ENCODE measurements at regions not wholly inside any gene's neighbourhood (a gene's known extent, or its start where the extent isn't known, plus 50 kb on each side); places are given as distances from the start of the nearest gene placed in this dataset.
"Not testable (repeated sequence)": the region's sequence is repeated elsewhere in the genome, so short reads cannot be mapped to it uniquely, and the experiment has no call there.

GRCh38 chr3:4065085-4065484, 238.1 kb upstream of the SETMAR start:
- H3K4me3 ChIP-seq, result no peak overlapping the region
- H3K27ac ChIP-seq, result no peak overlapping the region
- no peaks in the 10 kb centered on the region for H3K27me3 ChIP-seq
- intact Hi-C loops (cut with DNase I), result no loop called here
- TF ChIP-seq POLR2A (IDR thresholded peaks at IDR 0.05), result no peak
- no peak for TF ChIP-seq CTCF (IDR thresholded peaks at IDR 0.05)
- no peaks in the 10 kb centered on the region for H3K36me3 ChIP-seq
- H3K9me3 ChIP-seq, result no peaks in the 10 kb centered on the region
- no peaks in the 10 kb centered on the region for H3K4me1 ChIP-seq
- DNase-seq (no peak), ATAC-seq (no peak)
- WGBS (ENCODE audit: insufficient coverage, low coverage, low lambda C conversion rate, missing lambda C conversion rate), result 100% methylated on average over 2 of the region's 2 CpGs

- Histone ChIP-seq H3K27me3 (no peaks in the 10 kb centered on the region), H3K4me1 (no peaks in the 10 kb centered on the region), H3K9me3 (no peaks in the 10 kb centered on the region), H3K27ac (no peak overlapping the region), H3K4me3 (no peak overlapping the region), H3K36me3 (no peaks in the 10 kb centered on the region)
- ATAC-seq, result no peak
- intact Hi-C loops (cut with DNase I), result no loop called here
- no peak for DNase-seq
- 94% methylated on average over 1 of the region's 1 CpG for WGBS (ENCODE audit: insufficient coverage, low coverage, low lambda C conversion rate, missing lambda C conversion rate)
- TF ChIP-seq CTCF (IDR thresholded peaks at IDR 0.05), result no peak
- TF ChIP-seq POLR2A (IDR thresholded peaks at IDR 0.05), result no peak
These were observed 237.6 kb upstream of the SETMAR start for GRCh38 chr3:4065554-4065953.

- Histone ChIP-seq H3K27me3 (no peaks in the 10 kb centered on the region), H3K4me1 (no peaks in the 10 kb centered on the region), H3K27ac (no peak overlapping the region), H3K36me3 (no peaks in the 10 kb centered on the region), H3K4me3 (no peak overlapping the region), H3K9me3 (no peaks in the 10 kb centered on the region)
- DNase-seq, result no peak
- intact Hi-C loops (cut with DNase I), result no loop called here
- TF ChIP-seq POLR2A (IDR thresholded peaks at IDR 0.05), result no peak
- no peak for TF ChIP-seq CTCF (IDR thresholded peaks at IDR 0.05)
- no peak for ATAC-seq
These were observed 235.3 kb upstream of the SETMAR start for GRCh38 chr3:4067893-4068292.

GRCh38 chr3:4069796-4070195, 233.4 kb upstream of the SETMAR start:
- no peak overlapping the region for H3K27ac ChIP-seq
- no peaks in the 10 kb centered on the region for H3K27me3 ChIP-seq
- H3K36me3 ChIP-seq, result no peaks in the 10 kb centered on the region
- no peaks in the 10 kb centered on the region for H3K4me1 ChIP-seq
- intact Hi-C loops (cut with DNase I), result no loop called here
- no peaks in the 10 kb centered on the region for H3K9me3 ChIP-seq
- H3K4me3 ChIP-seq, result no peak overlapping the region
- DNase-seq (no peak), ATAC-seq (no peak)
- 59% methylated on average over 2 of the region's 2 CpGs for WGBS (ENCODE audit: insufficient coverage, low coverage, low lambda C conversion rate, missing lambda C conversion rate)
- TF ChIP-seq CTCF (IDR thresholded peaks at IDR 0.05) (no peak), POLR2A (IDR thresholded peaks at IDR 0.05) (no peak)

GRCh38 chr3:4071481-4072184, 231.5 kb upstream of the SETMAR start:
- Histone ChIP-seq H3K4me1 (no peaks in the 10 kb centered on the region), H3K4me3 (no peak overlapping the region), H3K27ac (no peak overlapping the region), H3K36me3 (no peaks in the 10 kb centered on the region), H3K9me3 (no peaks in the 10 kb centered on the region), H3K27me3 (no peaks in the 10 kb centered on the region)
- no peak for ATAC-seq
- WGBS (ENCODE audit: insufficient coverage, low coverage, low lambda C conversion rate, missing lambda C conversion rate), result 49% methylated on average over 4 of the region's 5 CpGs
- TF ChIP-seq POLR2A (IDR thresholded peaks at IDR 0.05) (no peak), CTCF (IDR thresholded peaks at IDR 0.05) (no peak)
- intact Hi-C loops (cut with DNase I), result no loop called here
- no peak for DNase-seq

- 70% methylated on average over 2 of the region's 2 CpGs for WGBS (ENCODE audit: insufficient coverage, low coverage, low lambda C conversion rate, missing lambda C conversion rate)
- not testable (repeated sequence) for DNase-seq, H3K9me3 ChIP-seq
These were observed 225.9 kb upstream of the SETMAR start for GRCh38 chr3:4077278-4077677.

More at GRCh38 chr3:4077278-4077677, 225.9 kb upstream of the SETMAR start:
- intact Hi-C loops (cut with DNase I); H3K4me3 ChIP-seq; ATAC-seq; H3K36me3 ChIP-seq; H3K4me1 ChIP-seq; H3K27me3 ChIP-seq; H3K27ac ChIP-seq: not testable (repeated sequence)

Data from right lobe of liver (tissue), 6 donors.